Loucy (cell line): ENCODE measurements at regions not wholly inside any gene's neighbourhood (a gene's known extent, or its start where the extent isn't known, plus 50 kb on each side); places are given as distances from the start of the nearest gene placed in this dataset.

ENCODE experiments used
- EZH2phosphoT487 ChIP-seq: fragments of 200-600 bp; IDR thresholded peaks from 2 replicates; pipeline ENCODE4 v1.6.1; 2018; ENCODE audit warnings: antibody characterized with exemption, mild to moderate bottlenecking, moderate library complexity, borderline replicate concordance
- TF ChIP-seq, protein P1 (sequence below): fragments of 200-600 bp; sonication (generic); conservative IDR thresholded peaks from 2 replicates; pipeline ENCODE4 v1.5.1; 2014; ENCODE audit warnings: mild to moderate bottlenecking, antibody characterized with exemption, low read length

DNA sequence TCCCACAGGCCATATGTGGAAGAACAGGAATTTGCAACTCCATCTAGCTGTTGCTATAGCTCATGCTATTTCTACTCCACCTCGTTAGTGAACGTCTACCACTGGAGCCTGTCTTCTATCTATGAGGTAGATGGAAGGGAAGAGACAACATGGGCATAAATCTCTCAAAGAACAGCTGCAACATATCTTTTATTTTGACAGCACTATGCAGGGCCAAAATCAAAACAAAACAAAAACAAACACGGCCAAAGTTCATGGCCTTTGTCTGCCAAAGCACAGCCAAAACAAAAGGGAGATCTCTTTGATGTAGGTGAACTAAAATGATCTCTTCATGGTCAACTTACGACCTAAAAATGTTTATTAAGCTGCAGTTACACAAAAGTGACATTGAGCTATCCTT is 215.2 kb upstream of the MPPED2 start:
- TF ChIP-seq, protein P1, sequence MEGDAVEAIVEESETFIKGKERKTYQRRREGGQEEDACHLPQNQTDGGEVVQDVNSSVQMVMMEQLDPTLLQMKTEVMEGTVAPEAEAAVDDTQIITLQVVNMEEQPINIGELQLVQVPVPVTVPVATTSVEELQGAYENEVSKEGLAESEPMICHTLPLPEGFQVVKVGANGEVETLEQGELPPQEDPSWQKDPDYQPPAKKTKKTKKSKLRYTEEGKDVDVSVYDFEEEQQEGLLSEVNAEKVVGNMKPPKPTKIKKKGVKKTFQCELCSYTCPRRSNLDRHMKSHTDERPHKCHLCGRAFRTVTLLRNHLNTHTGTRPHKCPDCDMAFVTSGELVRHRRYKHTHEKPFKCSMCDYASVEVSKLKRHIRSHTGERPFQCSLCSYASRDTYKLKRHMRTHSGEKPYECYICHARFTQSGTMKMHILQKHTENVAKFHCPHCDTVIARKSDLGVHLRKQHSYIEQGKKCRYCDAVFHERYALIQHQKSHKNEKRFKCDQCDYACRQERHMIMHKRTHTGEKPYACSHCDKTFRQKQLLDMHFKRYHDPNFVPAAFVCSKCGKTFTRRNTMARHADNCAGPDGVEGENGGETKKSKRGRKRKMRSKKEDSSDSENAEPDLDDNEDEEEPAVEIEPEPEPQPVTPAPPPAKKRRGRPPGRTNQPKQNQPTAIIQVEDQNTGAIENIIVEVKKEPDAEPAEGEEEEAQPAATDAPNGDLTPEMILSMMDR, result no peak
- no peak for TF ChIP-seq EZH2phosphoT487
